HepG2 (cell line): ENCODE measurements at regions not wholly inside any gene's neighbourhood (a gene's known extent, or its start where the extent isn't known, plus 50 kb on each side); places are given as distances from the start of the nearest gene placed in this dataset.

Experiments used
- ATAC-seq: fragments of 200-7000 bp; cut with Tn5 transposase; 3 replicates; pipeline ENCODE4 v1.9.1; 2020; ENCODE audit warnings: mild to moderate bottlenecking, moderate library complexity
- BruUV-seq: library from RNA; stranded (reverse); fragments of 400-500 nt; replicated peaks from 2 replicates; lab custom pipeline; 2021; lab: Mats Ljungman, UMichigan
- CTCF ChIA-PET: fragments of 300-600 bp; formaldehyde crosslinking; extraction: SDS; loops from one replicate; lab custom pipeline; 2021; ENCODE audit warnings: low total read pairs, inconsistent platforms, low intra/inter-chr PET ratio; lab: Yijun Ruan, JAX
- POLR2A ChIA-PET: fragments of 350-600 bp; sonication (Branson Sonifier 250); formaldehyde crosslinking; loops from one replicate; lab custom pipeline; 2020; ENCODE audit warnings: antibody characterized with exemption, inconsistent platforms; lab: Yijun Ruan, JAX
- DNase-seq: peaks from one replicate; pipeline ENCODE4 v3.0.0-alpha.2; 2015; ENCODE audit warnings: low spot score
- FAIRE-seq: peaks from 3 replicates; lab custom pipeline; 2011; peaks lifted over from hg19 to GRCh38; lab: Jason Lieb, UNC
- H2AFZ ChIP-seq: one replicate; pipeline ENCODE4 v1.6.1; 2011; ENCODE audit warnings: low read length, inconsistent platforms
- H3K27ac ChIP-seq: fragments of 300-600 bp; 3 replicates; pipeline ENCODE4 v1.8.0; 2011; ENCODE audit warnings: mixed run types, mild to moderate bottlenecking, mixed read lengths, low read length, inconsistent platforms; ENCODE audit not compliant: insufficient read depth; ENCODE audit errors: extremely low read length
- H3K27me3 ChIP-seq, 2 experiments: fragments of 200-600 bp in 1 of 2; 2 replicates in 1 of 2; 3 replicates in 1 of 2; pipeline versions ENCODE4 v1.6.0 to v1.8.0; 2011; ENCODE audit warnings: low read length in 2 of 2, mild to moderate bottlenecking in 2 of 2, moderate library complexity in 2 of 2, inconsistent platforms in 1 of 2; ENCODE audit not compliant: insufficient read depth in 2 of 2, control insufficient read depth in 1 of 2
- H3K36me3 ChIP-seq, 2 experiments: fragments of 200-600 bp in 1 of 2; replicated peaks in 1 of 2; 2 replicates in 1 of 2; 3 replicates in 1 of 2; pipeline versions ENCODE4 v1.5.1 to v1.8.0; 2011; ENCODE audit warnings: low read length in 2 of 2, inconsistent platforms in 1 of 2; ENCODE audit not compliant: insufficient read depth in 2 of 2, control insufficient read depth in 1 of 2
- H3K4me1 ChIP-seq: 2 replicates; pipeline ENCODE4 v1.5.1; 2012; ENCODE audit warnings: low read length, inconsistent platforms; ENCODE audit not compliant: insufficient read depth
- H3K4me2 ChIP-seq: 2 replicates; pipeline ENCODE4 v1.6.0; 2011; ENCODE audit warnings: low read depth, low read length, inconsistent platforms
- H3K4me3 ChIP-seq, 3 experiments: fragments of 200-600 bp in 1 of 3; sonication (generic), shearing (Covaris generic) in 1 of 3; replicated peaks in 1 of 3; 2 replicates each; pipeline ENCODE4 v1.5.1; 2011 to 2016; ENCODE audit warnings: low read length in 3 of 3, inconsistent platforms in 2 of 3, low read depth in 2 of 3, mild to moderate bottlenecking in 2 of 3, control low read depth in 1 of 3, mixed read lengths in 1 of 3; ENCODE audit not compliant: insufficient read depth in 1 of 3
- H3K79me2 ChIP-seq: one replicate; pipeline ENCODE4 v1.6.1; 2011; ENCODE audit warnings: low read length, inconsistent platforms; ENCODE audit not compliant: insufficient read depth
- H3K9ac ChIP-seq: 2 replicates; pipeline ENCODE4 v1.6.0; 2011; ENCODE audit warnings: mild to moderate bottlenecking, low read depth, low read length, inconsistent platforms; ENCODE audit not compliant: insufficient read depth
- H3K9me3 ChIP-seq: 2 replicates; pipeline ENCODE4 v1.5.1; 2012; ENCODE audit warnings: mild to moderate bottlenecking, low read length
- H4K20me1 ChIP-seq: 2 replicates; pipeline ENCODE4 v1.6.0; 2011; ENCODE audit warnings: inconsistent platforms, mild to moderate bottlenecking, low read length, moderate library complexity; ENCODE audit not compliant: insufficient read depth
- BRCA1 ChIP-seq: sonication (generic); formaldehyde crosslinking; IDR thresholded peaks from 2 replicates; pipeline ENCODE4 v1.4.0; 2020; ENCODE audit warnings: missing genetic modification reagents
- JARID2 ChIP-seq: sonication (generic); formaldehyde crosslinking; IDR thresholded peaks from 2 replicates; pipeline ENCODE4 v1.8.1; 2023; ENCODE audit warnings: missing genetic modification reagents, inconsistent platforms; ENCODE audit not compliant: insufficient replicate concordance
- KMT2A ChIP-seq: sonication (generic); formaldehyde crosslinking; IDR thresholded peaks from 2 replicates; pipeline ENCODE4 v1.4.0; 2020; ENCODE audit warnings: missing genetic modification reagents
- SOX13 ChIP-seq, 3 experiments: fragments of 450-650 bp in 1 of 3; sonication (generic) in 1 of 3; formaldehyde crosslinking in 1 of 3; IDR thresholded peaks in 2 of 3; conservative IDR thresholded peaks in 1 of 3; 2 replicates each; pipeline versions ENCODE4 v1.5.0 to v1.6.1; 2016 to 2020; ENCODE audit warnings: antibody characterized with exemption in 1 of 3, mild to moderate bottlenecking in 1 of 3, missing compliant biosample characterization in 1 of 3, missing genetic modification reagents in 1 of 3, moderate library complexity in 1 of 3
- SP5 ChIP-seq: IDR thresholded peaks from 2 replicates; pipeline ENCODE4 v1.6.1; 2016; ENCODE audit warnings: low read depth, borderline replicate concordance
- TCF12 ChIP-seq, 2 experiments: fragments of 450-650 bp in 1 of 2; sonication (generic) in 1 of 2; formaldehyde crosslinking in 1 of 2; IDR thresholded peaks; 2 replicates each; pipeline versions ENCODE4 v1.6.1 to v1.8.0; 2017 to 2022; ENCODE audit warnings: antibody characterized with exemption in 1 of 2, mild to moderate bottlenecking in 1 of 2, missing genetic modification reagents in 1 of 2, moderate library complexity in 1 of 2
- ZMAT3 ChIP-seq: sonication (generic); formaldehyde crosslinking; conservative IDR thresholded peaks from 2 replicates; pipeline ENCODE4 v1.7.0; 2021; ENCODE audit warnings: missing genetic modification reagents
- ZNF451 ChIP-seq: sonication (generic); formaldehyde crosslinking; IDR thresholded peaks from 2 replicates; pipeline ENCODE4 v1.5.0; 2020; ENCODE audit warnings: mild to moderate bottlenecking, missing genetic modification reagents
- ZNF670 ChIP-seq: sonication (generic); formaldehyde crosslinking; IDR thresholded peaks from 2 replicates; pipeline ENCODE4 v1.8.0; 2022; ENCODE audit warnings: mild to moderate bottlenecking, missing genetic modification reagents, borderline replicate concordance
- ZSCAN30 ChIP-seq: sonication (generic); formaldehyde crosslinking; IDR thresholded peaks from 2 replicates; pipeline ENCODE4 v1.5.0; 2020; ENCODE audit warnings: mild to moderate bottlenecking, missing genetic modification reagents
- WGBS: methylation state at CpG from one replicate; pipeline ENCODE4 v1.1.6; 2017; ENCODE audit warnings: low lambda C conversion rate; 5-methylcytosine and 5-hydroxymethylcytosine counted together
- in situ Hi-C: cut with HindIII; loops from 2 replicates; pipeline ENCODE4 v1.10.0; 2017; ENCODE audit warnings: low pct_unique_long_range_greater_than_20kb; ENCODE audit not compliant: extremely low pct_ligation_motif_present
- intact Hi-C: fragments of 100-400 bp; cut with micrococcal nuclease; formaldehyde crosslinking; loops from one replicate; pipeline ENCODE4 v1.10.0; 2022; ENCODE audit not compliant: unreplicated experiment

GRCh38 chr1:125080077-125080476 lies 3895.3 kb downstream of the SRGAP2C start:
- FAIRE-seq: no peak
- Histone ChIP-seq H2AFZ (no peak overlapping the region), H3K27ac (no peak overlapping the region), H3K36me3 (no peaks in the 10 kb centered on the region), H3K79me2 (no peaks in the 10 kb centered on the region), H3K4me3 (no peak overlapping the region), H3K27me3 (no peaks in the 10 kb centered on the region), H3K9me3 (peaks cover 81% of the 10 kb centered on the region), H4K20me1 (no peaks in the 10 kb centered on the region), H3K4me1 (no peaks in the 10 kb centered on the region), H3K9ac (no peak overlapping the region), H3K4me2 (no peak overlapping the region)
- ATAC-seq: no peak
- TF ChIP-seq ZNF451 (CRISPR knock-in tag) (no peak), ZNF670 (CRISPR knock-in tag) (no peak), KMT2A (CRISPR knock-in tag) (no peak), JARID2 (CRISPR knock-in tag) (no peak), BRCA1 (CRISPR knock-in tag) (no peak), ZMAT3 (CRISPR knock-in tag) (no peak), ZSCAN30 (CRISPR knock-in tag) (no peak), SOX13 (IDR thresholded peaks at IDR 0.05) (no peak), SOX13 (CRISPR knock-in tag; conservative IDR thresholded peaks at IDR 0.05 in 1 of 2, IDR thresholded peaks at IDR 0.05 in 1 of 2) (no peak), TCF12 (IDR thresholded peaks at IDR 0.05) (no peak), TCF12 (CRISPR knock-in tag; IDR thresholded peaks at IDR 0.05) (no peak), SP5 (no peak)
- intact Hi-C loops (no loop called here), in situ Hi-C loops (no loop called here)
- POLR2A ChIA-PET: no interaction called here
- CTCF ChIA-PET: no interaction called here
- 18% methylated on average over 18 of the region's 18 CpGs for WGBS
- no peak for DNase-seq
- BruUV-seq: no TSS peak
